ENCODE measurements at regions not wholly inside any gene's neighbourhood (a gene's known extent, or its start where the extent isn't known, plus 50 kb on each side); places are given as distances from the start of the nearest gene placed in this dataset.

DNA sequence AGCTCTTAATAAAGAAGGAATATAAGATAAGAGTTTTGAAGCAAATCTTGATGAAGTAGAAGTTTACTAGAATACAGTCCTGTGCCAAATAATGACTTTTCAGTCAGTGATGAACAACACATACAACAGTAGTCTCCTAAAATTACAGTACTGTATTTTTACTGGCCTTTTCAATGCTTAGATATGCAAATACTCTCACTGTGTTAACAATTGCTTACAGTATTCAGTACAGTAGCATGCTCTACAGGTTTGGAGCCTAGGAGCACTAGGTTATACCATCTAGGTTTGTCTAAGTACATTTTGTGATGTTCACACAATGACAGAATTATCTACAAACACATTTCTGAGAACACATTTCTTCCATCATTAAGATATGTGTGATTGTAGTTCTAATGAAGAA is 316.7 kb upstream of the KLHL1 start:
- Histone ChIP-seq H3K27me3 (no peaks in the 10 kb centered on the region), H3K4me1 (replicated peaks in 1 of 2) (no peaks in the 10 kb centered on the region), H3K9me3 (replicated peaks in 1 of 3) (no peaks in the 10 kb centered on the region), H3K36me3 (replicated peaks in 1 of 2) (no peaks in the 10 kb centered on the region), H3K4me3 (no peak overlapping the region), H3K27ac (no peak overlapping the region)
- TF ChIP-seq, protein P1, sequence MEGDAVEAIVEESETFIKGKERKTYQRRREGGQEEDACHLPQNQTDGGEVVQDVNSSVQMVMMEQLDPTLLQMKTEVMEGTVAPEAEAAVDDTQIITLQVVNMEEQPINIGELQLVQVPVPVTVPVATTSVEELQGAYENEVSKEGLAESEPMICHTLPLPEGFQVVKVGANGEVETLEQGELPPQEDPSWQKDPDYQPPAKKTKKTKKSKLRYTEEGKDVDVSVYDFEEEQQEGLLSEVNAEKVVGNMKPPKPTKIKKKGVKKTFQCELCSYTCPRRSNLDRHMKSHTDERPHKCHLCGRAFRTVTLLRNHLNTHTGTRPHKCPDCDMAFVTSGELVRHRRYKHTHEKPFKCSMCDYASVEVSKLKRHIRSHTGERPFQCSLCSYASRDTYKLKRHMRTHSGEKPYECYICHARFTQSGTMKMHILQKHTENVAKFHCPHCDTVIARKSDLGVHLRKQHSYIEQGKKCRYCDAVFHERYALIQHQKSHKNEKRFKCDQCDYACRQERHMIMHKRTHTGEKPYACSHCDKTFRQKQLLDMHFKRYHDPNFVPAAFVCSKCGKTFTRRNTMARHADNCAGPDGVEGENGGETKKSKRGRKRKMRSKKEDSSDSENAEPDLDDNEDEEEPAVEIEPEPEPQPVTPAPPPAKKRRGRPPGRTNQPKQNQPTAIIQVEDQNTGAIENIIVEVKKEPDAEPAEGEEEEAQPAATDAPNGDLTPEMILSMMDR (IDR thresholded peaks at IDR 0.05) = no peak
- TF ChIP-seq POLR2A (IDR thresholded peaks at IDR 0.05) = no peak
- intact Hi-C loops (cut with DNase I) = no loop called here
- DNase-seq = no peak

DNA sequence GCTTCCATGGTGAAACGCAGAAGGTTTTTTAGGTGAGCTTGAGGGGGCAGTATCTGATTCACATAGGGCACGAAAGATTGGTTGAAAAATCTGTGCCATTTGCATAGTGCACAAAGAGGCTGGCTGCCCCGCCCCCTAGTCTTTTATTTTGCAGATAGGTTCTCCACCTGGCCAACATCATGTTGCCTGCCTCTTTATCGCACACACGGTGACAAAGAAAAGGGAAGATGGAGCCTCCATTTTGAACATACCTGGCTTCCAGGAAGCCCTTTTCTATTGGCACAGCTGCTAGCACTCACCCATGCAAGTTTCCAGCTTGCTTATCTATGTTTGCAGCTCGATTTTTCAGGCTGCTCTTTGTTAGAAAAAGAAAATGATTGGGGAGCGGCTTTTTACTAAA is 316.2 kb upstream of the KLHL1 start:
- peaks cover 0 to 2% (median 0%) of the 10 kb centered on the region in 3 donors for H3K9me3 ChIP-seq (replicated peaks in 1 of 3)
- H3K27ac ChIP-seq = no peak overlapping the region
- H3K4me3 ChIP-seq = no peak overlapping the region
- intact Hi-C loops (cut with DNase I) = no loop called here
- H3K4me1 ChIP-seq (replicated peaks in 1 of 2) = no peaks in the 10 kb centered on the region
- no peaks in the 10 kb centered on the region for H3K36me3 ChIP-seq (replicated peaks in 1 of 2)
- TF ChIP-seq, protein P1 (IDR thresholded peaks at IDR 0.05) = no peak
- no peak for DNase-seq
- WGBS, 4 donors = 74 to 82% (median 75%) methylated on average over 7 of the region's 7 CpGs
- H3K27me3 ChIP-seq = no peaks in the 10 kb centered on the region

DNA sequence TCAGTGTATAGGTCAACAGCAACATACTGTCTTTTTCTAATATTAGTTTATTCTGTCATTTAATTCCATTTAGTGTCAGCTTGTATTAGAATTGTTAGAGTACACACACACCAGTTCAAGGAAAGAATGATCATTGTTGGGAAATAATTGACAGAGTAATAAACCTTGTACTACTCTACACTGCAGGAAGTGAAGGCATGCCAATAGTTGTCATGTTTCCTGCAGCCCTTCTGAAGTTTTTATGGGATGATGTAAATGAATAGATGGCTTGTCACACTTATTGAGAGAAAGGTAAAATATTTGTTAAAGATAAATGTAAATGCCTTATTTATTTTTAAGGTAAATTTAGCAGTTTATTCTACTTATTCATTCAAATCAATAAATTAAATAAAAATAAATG is 306.9 kb upstream of the KLHL1 start:
- intact Hi-C loops (cut with DNase I) = no loop called here
- no peak overlapping the region for H3K27ac ChIP-seq
- TF ChIP-seq, protein P1 (IDR thresholded peaks at IDR 0.05) = no peak
- no peak for TF ChIP-seq POLR2A (IDR thresholded peaks at IDR 0.05)
- H3K36me3 ChIP-seq (replicated peaks in 1 of 2) = no peaks in the 10 kb centered on the region
- H3K27me3 ChIP-seq = no peaks in the 10 kb centered on the region
- H3K4me1 ChIP-seq (replicated peaks in 1 of 2) = no peaks in the 10 kb centered on the region
- H3K4me3 ChIP-seq = no peak overlapping the region
- peaks cover 0 to 7% (median 0%) of the 10 kb centered on the region in 3 donors for H3K9me3 ChIP-seq (replicated peaks in 1 of 3)
- DNase-seq = no peak

DNA sequence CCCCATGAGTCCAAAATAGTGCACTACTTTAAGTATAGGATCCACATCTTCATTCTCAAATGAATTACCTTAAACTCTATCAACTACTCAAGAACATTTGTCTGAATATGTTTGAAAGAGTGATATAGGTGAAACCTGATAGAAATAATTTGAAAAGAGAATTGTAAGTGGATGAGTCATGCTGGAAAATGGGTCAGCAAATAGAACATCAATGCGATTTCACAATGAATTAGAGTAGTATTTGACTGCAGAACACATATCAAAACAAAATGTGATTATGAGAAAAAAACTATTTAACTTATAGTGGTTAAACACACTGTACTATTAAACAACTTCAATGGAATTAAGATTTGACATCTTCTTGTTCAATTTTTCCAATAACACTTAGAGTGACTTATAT is 300.6 kb upstream of the KLHL1 start:
- no peaks in the 10 kb centered on the region for H3K4me1 ChIP-seq (replicated peaks in 1 of 2)
- intact Hi-C loops (cut with DNase I) = no loop called here
- no peaks in the 10 kb centered on the region for H3K27me3 ChIP-seq
- H3K36me3 ChIP-seq (replicated peaks in 1 of 2) = no peaks in the 10 kb centered on the region
- no peak for DNase-seq
- no peak overlapping the region for H3K4me3 ChIP-seq
- no peak overlapping the region for H3K27ac ChIP-seq
- no peak for TF ChIP-seq POLR2A (IDR thresholded peaks at IDR 0.05)
- TF ChIP-seq, protein P1 (IDR thresholded peaks at IDR 0.05) = no peak
- WGBS, 4 donors = 69 to 79% (median 76%) methylated on average over 1 of the region's 1 CpG
- H3K9me3 ChIP-seq (replicated peaks in 1 of 3) = no peaks in the 10 kb centered on the region
